Right atrium auricular region (tissue), 2 donors: ENCODE measurements at regions not wholly inside any gene's neighbourhood (a gene's known extent, or its start where the extent isn't known, plus 50 kb on each side); places are given as distances from the start of the nearest gene placed in this dataset.

ENCODE experiments used
- DNase-seq: peaks from one replicate; pipeline ENCODE4 v3.0.0-alpha.2; 2019; ENCODE audit warnings: low spot score
- H3K27ac ChIP-seq, 2 donors: fragments of 200-600 bp; sonication (generic); 1 replicate in 1 of 2; 2 replicates in 1 of 2; pipeline ENCODE4 v1.5.1; 2016 to 2019
- H3K27me3 ChIP-seq, 2 donors: fragments of 200-600 bp; sonication (generic); one replicate each; pipeline versions ENCODE4 v1.5.1 to v1.6.0; 2017 to 2019
- H3K36me3 ChIP-seq: fragments of 200-600 bp; sonication (generic); one replicate; pipeline ENCODE4 v1.5.1; 2016
- H3K4me1 ChIP-seq, 2 donors: fragments of 200-600 bp; sonication (generic); one replicate each; pipeline versions ENCODE4 v1.5.1 to v1.6.0; 2017 to 2019
- H3K4me3 ChIP-seq, 2 donors: fragments of 200-600 bp; sonication (generic); 1 replicate in 1 of 2; 2 replicates in 1 of 2; pipeline ENCODE4 v1.5.1; 2017 to 2019; ENCODE audit warnings: mild to moderate bottlenecking in 1 of 2, moderate library complexity in 1 of 2
- H3K9me3 ChIP-seq, 2 donors: fragments of 200-600 bp; sonication (generic); one replicate each; pipeline ENCODE4 v1.5.1; 2019
- CTCF ChIP-seq, 2 donors: fragments of 200-600 bp; sonication (generic); IDR thresholded peaks; one replicate each; pipeline ENCODE4 v1.5.1; 2019; ENCODE audit warnings: antibody characterized with exemption in 2 of 2

- DNase-seq = no peak
- no peaks in the 10 kb centered on the region for H3K4me1 ChIP-seq
- H3K27ac ChIP-seq = no peak overlapping the region
- TF ChIP-seq CTCF (IDR thresholded peaks at IDR 0.05) = no peak
- H3K36me3 ChIP-seq = no peaks in the 10 kb centered on the region
- no peak overlapping the region for H3K4me3 ChIP-seq
- no peaks in the 10 kb centered on the region for H3K27me3 ChIP-seq
- no peaks in the 10 kb centered on the region for H3K9me3 ChIP-seq
These were observed 173.6 kb upstream of the TCF21 start for GRCh38 chr6:133715270-133715669.

- Histone ChIP-seq H3K9me3 (peaks cover 0 to 18% of the 10 kb centered on the region in 2 donors), H3K36me3 (no peaks in the 10 kb centered on the region), H3K4me3 (no peak overlapping the region), H3K27me3 (no peaks in the 10 kb centered on the region), H3K4me1 (no peaks in the 10 kb centered on the region), H3K27ac (no peak overlapping the region)
- TF ChIP-seq CTCF (IDR thresholded peaks at IDR 0.05) = no peak
- no peak for DNase-seq
These were observed 164.2 kb upstream of the TCF21 start for GRCh38 chr6:133724726-133725125.

- no peaks in the 10 kb centered on the region for H3K4me1 ChIP-seq
- H3K27me3 ChIP-seq = no peaks in the 10 kb centered on the region
- no peak overlapping the region for H3K4me3 ChIP-seq
- peaks cover 0 to 18% of the 10 kb centered on the region in 2 donors for H3K9me3 ChIP-seq
- TF ChIP-seq CTCF (IDR thresholded peaks at IDR 0.05) = no peak
- no peak for DNase-seq
- no peak overlapping the region for H3K27ac ChIP-seq
- H3K36me3 ChIP-seq = no peaks in the 10 kb centered on the region
These were observed 162.7 kb upstream of the TCF21 start for GRCh38 chr6:133726188-133726587.

- no peak for TF ChIP-seq CTCF (IDR thresholded peaks at IDR 0.05)
- Histone ChIP-seq H3K9me3 (peaks cover 0 to 27% of the 10 kb centered on the region in 2 donors), H3K4me3 (no peak overlapping the region), H3K27ac (no peak overlapping the region), H3K4me1 (no peaks in the 10 kb centered on the region), H3K36me3 (no peaks in the 10 kb centered on the region), H3K27me3 (no peaks in the 10 kb centered on the region)
- no peak for DNase-seq
These were observed 158.0 kb upstream of the TCF21 start for GRCh38 chr6:133730881-133731280.

GRCh38 chr6:133740218-133740617 is 148.7 kb upstream of the TCF21 start:
- H3K27me3 ChIP-seq = no peaks in the 10 kb centered on the region
- TF ChIP-seq CTCF (IDR thresholded peaks at IDR 0.05) = no peak
- no peaks in the 10 kb centered on the region for H3K4me1 ChIP-seq
- no peaks in the 10 kb centered on the region for H3K9me3 ChIP-seq
- DNase-seq = no peak
- no peak overlapping the region for H3K4me3 ChIP-seq
- H3K36me3 ChIP-seq = no peaks in the 10 kb centered on the region
- no peak overlapping the region for H3K27ac ChIP-seq

- H3K4me1 ChIP-seq = no peaks in the 10 kb centered on the region
- H3K36me3 ChIP-seq = no peaks in the 10 kb centered on the region
- H3K9me3 ChIP-seq = no peaks in the 10 kb centered on the region
- no peak for TF ChIP-seq CTCF (IDR thresholded peaks at IDR 0.05)
- no peak for DNase-seq
- no peak overlapping the region for H3K4me3 ChIP-seq
- H3K27ac ChIP-seq = no peak overlapping the region
- H3K27me3 ChIP-seq = no peaks in the 10 kb centered on the region
These were observed 148.1 kb upstream of the TCF21 start for GRCh38 chr6:133740816-133741215.
